ENCODE measurements at regions not wholly inside any gene's neighbourhood (a gene's known extent, or its start where the extent isn't known, plus 50 kb on each side); places are given as distances from the start of the nearest gene placed in this dataset.
"Not testable (repeated sequence)": the region's sequence is repeated elsewhere in the genome, so short reads cannot be mapped to it uniquely, and the experiment has no call there.

DNA sequence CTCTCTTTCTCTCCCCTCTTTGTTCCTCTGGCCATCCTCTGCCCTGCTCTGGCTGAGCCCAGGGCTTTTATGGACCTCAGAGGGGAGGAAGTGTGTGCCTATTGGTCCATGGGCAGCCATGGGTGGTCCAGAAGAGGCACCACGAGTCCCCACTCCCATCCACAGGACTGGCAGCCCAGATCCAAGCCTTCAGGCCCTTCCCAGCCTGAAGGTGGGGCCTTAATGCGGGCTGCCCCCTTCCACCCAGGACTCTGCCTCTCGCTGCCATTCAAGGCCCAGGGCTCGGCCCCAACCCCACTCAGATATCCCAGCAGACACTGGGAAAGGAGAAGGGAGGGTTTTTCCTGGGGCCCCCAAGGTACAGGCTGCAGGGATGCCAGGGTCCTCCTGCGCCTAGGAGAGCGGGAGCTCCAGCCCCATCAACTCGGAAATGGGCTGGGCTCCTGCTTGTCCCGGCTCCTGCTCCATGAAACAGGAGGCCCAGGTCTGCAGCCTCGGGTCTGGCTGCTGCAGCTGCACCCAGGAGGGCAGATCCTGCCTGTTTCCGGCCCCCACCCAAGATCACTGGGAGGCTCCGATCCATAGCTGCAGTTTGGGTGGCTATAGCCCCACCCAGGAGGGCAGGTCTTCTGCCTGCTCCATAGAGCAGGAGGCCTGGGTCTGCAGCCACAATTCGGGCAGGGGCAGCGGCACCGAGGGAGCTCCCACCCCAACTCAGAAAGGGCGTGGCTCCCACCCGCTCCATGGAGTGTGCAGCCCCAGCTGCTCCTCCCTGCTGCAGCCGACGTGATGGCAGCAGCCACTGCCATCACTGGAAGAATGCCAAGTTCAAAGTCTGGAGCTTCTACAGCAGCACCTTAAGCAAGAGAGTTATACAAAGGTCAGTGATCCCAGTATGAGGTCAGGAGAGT is 116.6 kb upstream of the RBBP8 start:
- DNase-seq: no peak

DNA sequence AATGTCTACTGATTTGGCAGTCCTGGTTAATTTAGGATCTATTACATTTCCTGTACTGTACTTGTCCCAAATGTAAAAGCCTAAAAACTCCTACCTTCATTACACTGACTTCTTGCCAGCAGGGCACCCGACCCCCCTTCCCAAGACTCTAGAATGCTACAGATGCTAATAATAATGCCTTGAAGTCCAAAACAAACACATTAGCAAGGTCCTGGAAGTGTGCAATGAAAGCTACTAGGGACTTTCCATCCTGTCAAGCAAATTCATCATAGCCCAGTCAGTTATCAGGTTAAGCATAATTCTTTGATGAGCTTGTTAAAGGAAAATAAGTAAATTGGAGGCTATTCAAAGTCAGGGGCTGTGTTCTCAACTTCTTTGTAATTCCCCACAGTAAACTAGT is 115.3 kb upstream of the RBBP8 start:
- DNase-seq: no peak

DNA sequence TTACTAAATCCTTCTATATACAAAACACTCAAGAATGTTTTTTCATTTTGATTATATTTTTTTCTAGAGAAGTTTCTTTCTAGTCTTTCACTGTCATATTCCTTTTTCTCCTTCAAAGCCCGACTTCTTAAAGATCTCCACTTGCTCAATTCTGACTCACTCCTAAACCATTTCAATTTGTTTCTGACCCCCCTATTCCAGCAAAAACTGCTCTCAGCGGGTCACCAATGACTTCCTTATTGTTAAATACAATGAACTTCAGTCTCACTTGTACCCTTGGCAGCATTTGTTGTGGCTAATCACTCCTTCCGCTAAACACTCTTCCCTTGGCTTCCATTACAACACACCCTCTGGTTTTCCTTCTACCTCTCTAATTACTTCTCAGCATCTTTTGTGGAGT is 111.1 kb upstream of the RBBP8 start:
- no peak for DNase-seq

DNA sequence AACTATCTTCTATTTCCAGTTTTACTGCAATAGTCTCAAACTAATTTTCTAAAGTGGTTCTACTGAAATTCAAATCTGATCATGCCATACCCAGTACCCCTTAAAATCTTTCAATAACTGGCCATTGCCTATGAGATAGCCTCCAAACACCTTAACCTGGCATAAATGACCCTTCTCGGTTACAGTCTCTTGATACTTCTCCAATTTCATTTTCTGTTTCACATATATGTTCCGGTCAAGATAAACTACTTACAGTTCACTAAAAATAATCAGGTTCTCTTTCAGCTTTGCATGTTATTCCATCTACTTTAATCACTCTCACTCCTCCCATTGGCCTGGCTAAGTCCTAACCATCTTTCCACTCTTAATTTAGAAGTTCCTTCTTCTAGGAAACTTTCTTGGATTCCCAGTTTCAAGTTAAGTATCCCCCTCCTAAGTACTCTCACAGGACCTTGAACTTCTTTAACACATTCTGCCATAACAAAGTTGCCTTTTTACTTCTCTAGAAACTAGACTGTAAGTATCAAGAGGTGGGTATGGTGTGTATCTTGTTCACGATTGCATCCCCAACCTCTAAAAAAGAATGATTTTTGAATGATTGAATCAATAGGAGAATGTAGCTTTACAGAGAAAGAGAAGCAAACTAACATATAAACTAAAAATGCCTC is 110.2 kb upstream of the RBBP8 start:
- DNase-seq: no peak

DNA sequence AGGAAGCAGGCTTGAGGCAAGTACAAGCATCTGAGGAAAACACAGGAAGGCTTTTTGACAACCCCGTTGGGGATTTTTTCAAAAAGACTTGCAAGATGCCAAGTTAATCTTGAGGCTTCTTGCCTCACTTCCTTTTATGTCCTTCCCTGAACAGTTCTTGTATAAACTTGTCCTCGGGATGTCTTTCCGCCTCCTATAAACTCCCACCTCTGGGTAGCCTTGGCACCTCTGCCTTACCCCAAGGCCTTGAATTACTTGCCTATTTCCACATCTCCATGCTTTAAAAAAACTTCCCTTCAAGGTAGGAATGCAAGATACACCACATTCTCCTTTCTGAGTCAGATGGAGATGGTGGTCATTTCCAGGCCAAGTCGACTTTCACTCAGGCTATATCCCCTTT is 106.4 kb upstream of the RBBP8 start:
- DNase-seq: no peak

DNA sequence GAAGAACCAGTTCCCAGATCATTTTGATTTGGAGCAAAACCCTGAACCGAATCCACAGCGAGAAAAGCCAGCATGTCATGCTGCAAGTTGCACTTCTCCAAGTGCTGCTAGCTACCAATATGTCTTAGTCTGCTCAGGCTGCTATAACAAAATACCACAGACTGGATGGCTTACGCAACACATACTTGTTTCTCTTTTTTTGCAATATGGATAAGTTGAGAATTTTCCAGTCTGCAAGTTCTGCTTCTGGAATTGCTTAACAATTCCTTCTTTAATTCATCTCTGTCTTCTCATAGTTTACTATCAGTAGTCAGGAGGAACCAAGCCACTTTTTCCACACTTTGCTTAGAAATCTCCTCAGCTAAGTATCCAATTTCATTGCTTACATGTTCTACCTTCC is 105.9 kb upstream of the RBBP8 start:
- no peak for DNase-seq

DNA sequence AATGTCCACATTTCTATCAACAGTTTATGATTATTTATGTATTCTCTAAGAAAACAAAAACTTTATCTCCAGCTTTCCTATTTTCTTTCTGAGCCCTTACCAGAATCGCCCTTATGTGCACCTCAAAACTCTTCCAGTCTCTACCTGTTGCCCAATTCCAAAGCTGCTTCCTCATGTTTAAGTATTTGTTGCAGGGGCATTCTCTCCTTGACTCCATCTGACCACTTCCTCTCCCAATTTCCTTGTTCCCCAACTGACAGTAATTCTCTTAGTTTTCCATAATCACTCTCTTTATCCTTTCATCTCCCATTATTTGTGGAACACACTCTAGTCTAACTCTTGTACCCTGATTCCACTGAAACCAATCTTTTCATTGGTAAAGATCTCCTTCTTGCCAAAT is 105.4 kb upstream of the RBBP8 start:
- no peak for DNase-seq

DNA sequence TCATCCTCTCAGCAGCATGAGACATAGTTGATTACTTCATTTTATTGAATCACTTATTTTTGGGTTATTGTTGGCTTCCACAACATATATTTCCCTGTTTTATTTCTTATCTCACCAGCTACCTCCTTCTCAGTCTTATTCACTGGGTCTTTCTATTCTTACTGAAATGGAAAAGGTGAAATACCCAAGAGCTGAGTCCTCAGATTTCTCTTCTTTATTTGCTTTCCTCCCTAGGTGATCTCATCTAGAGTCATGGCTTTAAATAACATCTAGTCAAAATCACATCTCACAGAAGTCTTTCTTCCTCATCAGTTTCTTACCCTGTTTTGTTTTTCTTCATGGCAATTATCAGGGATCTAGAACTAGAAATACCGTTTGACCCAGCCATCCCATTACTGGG is 105.0 kb upstream of the RBBP8 start:
- DNase-seq: no peak

DNA sequence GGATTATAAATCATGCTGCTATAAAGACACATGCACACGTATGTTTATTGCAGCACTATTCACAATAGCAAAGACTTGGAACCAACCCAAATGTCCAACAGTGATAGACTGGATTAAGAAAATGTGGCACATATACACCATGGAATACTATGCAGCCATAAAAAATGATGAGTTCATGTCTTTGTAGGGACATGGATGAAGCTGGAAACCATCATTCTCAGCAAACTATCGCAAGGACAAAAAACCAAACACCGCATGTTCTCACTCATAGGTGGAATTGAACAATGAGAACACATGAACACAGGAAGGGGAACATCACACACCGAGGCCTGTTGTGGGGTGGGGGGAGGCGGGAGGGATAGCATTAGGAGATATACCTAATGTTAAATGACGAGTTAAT is 104.5 kb upstream of the RBBP8 start:
- not testable (repeated sequence) for DNase-seq

DNA sequence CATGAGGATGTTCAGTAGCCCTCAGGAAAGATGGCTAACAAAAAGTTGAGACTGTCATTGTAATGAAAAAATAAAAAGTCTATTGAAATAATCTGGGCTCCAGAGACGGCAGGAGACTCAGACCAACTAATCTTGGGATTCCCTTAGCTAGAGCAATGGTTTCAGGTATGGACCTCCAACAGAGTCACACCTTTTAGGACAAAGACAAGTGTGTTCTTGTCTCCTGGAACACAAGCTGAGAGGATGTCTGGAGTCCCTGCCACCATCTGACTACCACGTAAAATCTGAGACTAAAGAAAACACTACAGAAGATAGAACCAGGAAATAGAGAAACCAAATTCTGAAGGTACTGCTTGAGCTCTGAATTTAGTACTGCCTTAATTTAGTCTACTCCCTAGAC is 103.3 kb upstream of the RBBP8 start:
- DNase-seq: no peak

DNA sequence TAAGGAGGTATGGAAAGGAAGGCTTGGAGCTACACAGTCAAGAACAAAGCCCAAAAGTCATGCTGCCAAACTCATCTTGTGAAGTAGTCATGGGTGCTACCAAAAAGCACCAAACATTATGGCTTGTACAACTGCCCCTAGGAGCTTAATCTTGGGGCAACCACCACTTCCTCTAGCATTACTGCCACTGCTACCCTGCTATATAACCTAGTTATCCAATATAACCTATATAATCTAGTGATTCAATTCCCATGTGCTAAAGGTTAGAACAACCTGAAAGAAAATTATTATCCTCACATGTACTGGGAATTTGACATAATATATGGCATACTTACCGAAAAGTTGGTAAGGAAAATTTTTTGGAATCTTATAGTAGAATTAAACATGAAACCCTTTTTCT is 102.6 kb upstream of the RBBP8 start:
- DNase-seq: no peak

DNA sequence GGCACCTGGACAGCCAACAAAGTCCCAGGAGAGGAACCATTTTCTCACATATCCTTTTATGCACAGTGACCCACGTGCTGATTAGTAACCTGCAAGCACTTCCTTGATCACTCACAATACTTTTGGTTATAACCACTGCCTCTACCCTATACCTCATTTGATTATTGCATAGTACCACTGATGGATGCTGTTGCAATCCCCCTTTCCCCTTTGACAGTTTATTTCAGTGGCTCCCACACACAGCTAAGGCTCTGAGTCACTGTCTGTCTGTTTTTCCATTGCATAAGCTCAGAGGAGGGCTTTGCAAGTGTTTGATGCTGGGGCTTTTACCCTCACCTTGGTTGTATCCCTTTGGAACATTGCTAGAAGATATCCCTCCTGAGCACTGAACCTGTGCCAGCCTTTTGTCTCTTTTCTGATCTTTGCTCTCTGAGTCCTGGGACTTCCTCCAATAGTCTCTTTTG is 101.7 kb upstream of the RBBP8 start:
- no peak for DNase-seq

DNA sequence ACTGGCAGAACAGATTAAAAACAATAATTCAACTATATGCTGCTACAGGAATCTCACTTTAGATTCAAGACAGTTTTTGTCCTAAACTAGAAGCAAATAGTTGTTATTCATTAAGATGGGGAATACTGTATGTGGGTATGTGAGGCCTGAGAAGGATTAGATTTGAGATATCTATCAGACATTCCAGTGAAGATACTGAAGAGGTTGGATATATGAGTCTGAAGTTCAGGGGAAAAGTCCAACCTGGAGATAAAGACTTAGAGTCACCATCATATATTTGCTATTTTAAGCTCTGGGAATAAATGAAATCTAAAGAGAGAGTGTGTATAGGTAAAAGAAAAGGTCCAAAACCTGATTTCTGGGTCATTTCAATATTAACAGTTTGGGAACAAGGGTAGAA is 96.2 kb upstream of the RBBP8 start:
- DNase-seq: no peak

DNA sequence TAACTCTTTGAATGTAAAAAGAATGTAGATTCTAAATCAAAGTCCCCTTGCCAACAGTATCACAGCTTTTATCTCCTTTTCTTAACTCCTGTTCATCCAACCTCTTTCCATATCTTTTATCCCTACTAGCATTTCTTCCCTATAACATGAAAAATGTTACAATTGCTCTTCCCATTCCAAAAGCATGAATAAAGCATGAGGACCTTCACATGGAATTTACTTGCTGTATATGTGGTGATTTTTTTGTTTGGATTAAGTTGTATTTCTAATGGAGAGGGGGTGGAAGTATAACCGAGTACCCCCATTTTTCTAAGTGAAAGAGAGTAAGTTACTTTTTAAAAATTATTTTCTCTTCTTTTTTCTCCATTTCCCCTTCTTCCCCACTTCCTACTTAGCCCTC is 94.9 kb upstream of the RBBP8 start:
- DNase-seq: no peak

DNA sequence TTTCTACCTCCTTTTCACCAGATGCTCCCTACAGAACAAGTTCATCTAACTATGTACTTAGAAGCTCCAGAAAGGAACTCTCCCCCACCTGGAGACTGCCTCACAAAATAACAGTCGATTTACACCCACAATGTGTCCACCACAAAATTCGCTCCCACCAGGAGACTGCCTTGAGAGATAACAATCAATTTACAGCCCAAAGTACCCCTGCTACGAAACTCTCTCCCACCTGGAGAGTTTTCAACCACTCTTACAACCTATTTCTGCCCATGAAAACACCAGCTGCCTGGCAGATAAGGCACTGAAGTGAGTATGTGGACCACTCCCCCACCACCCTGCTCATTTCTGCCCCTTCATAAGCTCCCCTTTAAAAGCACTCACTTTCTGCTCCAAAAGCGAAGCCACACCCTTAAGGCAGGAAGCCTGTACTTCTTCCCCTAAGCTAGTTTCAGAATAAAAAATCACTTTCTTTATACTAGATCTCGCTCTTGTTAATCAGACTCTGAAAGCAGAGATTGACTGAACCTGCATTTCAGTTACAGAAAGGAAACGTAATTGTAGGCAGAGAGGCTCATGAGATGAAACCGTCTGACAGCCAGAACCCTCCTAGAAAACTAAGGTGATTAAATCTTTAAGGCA is 94.4 kb upstream of the RBBP8 start:
- DNase-seq: no peak

DNA sequence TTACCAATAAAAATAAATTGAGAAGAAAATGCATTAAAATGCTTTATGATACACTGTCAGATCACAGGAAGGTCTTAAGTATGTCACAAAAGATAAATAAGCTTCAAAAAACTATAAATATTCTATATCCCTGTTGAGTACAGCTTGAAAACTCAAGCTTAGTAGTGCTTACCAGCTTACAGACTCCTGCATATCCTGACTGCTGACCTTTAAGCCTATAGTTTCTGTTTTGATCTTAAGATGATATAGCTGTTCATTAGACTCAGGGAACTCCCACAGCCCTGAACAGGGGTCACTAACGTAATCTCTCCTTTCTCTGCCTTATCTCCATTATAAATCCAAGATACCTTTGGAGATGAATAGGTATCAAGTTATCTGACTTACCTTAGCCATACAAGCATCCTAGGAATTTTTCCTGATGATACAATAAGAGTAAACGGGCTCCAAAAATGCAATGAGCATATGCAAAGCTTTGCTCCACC is 93.7 kb upstream of the RBBP8 start:
- no peak for DNase-seq

DNA sequence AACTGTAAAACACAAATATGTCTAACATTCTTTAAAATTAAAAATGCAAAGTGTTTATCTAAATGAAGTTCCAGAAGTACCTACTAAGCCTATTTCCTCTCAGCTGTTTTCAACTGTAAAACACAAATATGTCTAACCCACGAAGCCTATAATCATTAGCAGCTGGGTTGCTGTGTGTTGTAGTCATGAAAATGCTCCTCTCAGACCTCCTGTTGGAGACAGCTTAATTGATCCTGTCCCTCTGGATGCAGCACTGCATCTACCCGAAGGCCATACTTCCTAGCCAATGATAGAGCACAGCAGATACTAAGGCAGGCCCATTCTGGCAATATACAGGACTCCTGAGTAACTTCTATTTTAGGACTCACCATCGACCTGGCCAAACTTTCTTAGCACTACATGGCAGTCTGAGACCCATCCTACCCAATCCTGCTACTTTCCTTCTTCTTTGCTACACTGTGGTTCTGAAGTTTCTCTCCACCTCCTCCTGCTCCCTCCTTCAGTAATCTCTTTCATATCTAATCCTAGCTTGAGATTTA is 92.5 kb upstream of the RBBP8 start:
- DNase-seq: no peak

DNA sequence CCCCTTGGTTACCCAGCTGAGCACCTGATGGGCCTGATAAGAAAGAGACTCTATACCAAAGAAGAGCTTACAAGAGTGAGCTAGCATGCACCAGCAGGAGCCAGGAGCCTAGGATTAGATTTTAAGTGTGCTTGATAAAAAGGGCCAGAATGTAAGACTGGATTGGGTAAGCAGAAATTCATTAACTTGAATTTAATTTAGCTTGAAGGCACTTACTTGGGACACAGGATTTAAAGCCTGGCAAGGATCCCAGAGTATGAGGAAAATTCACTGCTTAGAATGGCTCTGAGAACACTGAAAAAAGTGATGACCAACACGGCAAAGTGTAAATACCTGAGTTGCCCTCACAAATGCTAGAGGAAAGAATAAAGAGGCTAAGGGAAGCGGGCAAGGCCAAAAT is 91.3 kb upstream of the RBBP8 start:
- DNase-seq: peak in 1 of 2 donors; percentile 31

DNA sequence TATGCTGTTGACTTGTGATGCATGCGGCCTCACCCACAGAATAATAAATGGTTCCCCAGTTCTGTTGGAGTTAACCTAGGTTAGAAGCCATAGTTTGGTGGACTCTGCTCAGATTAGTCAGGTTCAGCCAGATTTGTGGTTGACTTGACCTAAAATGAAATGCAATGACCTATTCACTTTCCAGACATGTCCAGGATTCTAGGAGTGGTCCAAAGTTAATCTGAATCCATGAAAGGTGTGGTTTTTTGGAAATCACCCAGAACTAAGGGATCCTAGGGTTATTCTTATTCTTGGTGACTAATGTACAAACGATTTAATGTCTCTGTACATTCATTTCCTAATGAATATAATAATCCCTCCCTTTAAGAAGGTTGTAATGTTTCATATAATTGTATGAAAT is 88.9 kb upstream of the RBBP8 start:
- DNase-seq: no peak

DNA sequence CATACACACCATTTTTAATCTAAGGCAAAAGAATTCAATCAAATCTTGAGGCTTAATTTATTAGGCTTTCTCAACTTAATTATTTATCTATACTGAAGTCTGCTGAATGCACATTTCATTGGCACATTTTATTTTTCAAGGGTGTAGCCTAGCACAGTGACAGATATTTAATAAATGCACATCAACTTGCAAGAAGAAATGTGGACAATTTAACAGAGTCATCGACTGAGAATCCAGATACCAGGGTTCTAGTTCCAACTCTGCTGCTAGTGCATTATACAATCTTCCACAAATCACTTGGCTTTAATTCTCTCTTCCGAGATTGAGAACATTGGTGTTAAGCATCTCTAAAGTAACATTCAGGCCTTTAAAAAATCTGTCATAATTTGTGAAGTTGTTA is 88.5 kb upstream of the RBBP8 start:
- DNase-seq: no peak

DNA sequence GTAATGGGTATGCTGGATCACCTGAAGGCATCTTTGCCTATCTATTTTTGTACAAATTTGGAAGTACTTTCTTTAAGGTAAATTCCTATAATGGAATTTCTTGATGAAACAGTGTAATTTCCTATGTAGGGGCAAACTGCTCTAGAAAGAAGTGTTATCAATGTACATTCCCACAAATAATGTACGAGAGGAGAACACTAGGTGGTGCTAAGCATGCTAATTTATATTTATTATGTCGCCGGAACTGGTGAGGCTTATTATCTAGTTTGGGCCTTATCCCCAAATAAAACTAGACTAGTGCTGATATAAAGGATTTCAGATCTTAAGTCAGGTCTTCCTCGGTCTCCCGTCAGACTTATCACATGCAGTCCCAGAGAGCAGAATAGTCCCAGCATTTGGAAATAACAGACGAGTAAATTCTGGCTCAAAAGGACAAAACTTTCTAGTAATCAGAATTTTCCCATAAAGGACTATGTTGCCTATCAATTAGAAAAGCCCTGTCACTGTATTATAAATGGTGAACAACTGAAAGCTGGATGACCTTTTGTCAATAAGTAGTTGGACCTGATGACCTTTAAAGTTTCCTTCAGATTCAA is 86.9 kb upstream of the RBBP8 start:
- peak in 1 of 2 donors; percentile 25 for DNase-seq

DNA sequence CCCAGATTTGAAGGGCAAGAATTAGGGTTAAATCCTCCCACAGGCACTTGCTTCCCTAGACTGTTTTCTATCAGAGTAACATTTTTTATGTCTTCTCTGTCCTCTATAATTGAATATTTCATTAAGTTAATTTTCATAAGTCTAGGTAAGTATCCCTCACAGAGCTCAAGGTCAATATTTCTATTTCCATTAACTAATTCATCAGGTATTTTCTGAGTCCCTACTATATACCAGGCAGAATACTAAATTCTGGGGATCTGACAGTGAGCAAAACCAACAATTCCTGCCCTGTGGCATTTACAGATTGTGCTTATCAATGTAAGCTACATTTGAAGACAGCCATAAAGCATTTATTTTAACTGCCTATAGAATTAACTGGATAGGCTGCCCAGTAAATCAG is 86.4 kb upstream of the RBBP8 start:
- no peak for DNase-seq

All from right lung (tissue), 2 donors.